A673 (cell line): ENCODE measurements at regions not wholly inside any gene's neighbourhood (a gene's known extent, or its start where the extent isn't known, plus 50 kb on each side); places are given as distances from the start of the nearest gene placed in this dataset.

Experiments
- BruUV-seq: library from RNA; stranded (reverse); fragments of 400-500 nt; replicated peaks from 2 replicates; lab custom pipeline; 2021; lab: Mats Ljungman, UMichigan
- CTCF ChIA-PET: fragments of 300-600 bp; sonication (Branson Sonifier 250); formaldehyde crosslinking; loops from one replicate; lab custom pipeline; 2022; ENCODE audit warnings: antibody characterized with exemption; lab: Charles Lee
- POLR2A ChIA-PET: fragments of 300-600 bp; sonication (Branson Sonifier 250); formaldehyde crosslinking; loops from one replicate; lab custom pipeline; 2022; ENCODE audit warnings: antibody characterized with exemption; ENCODE audit not compliant: low non-redundant PET; lab: Charles Lee
- DNase-seq: peaks from one replicate; pipeline ENCODE4 v3.0.0-alpha.2; 2015; ENCODE audit warnings: low spot score
- H3K27ac ChIP-seq: fragments of 200-600 bp; sonication (generic); 2 replicates; pipeline ENCODE4 v1.5.1; 2016; ENCODE audit warnings: mixed run types, low read depth, mild to moderate bottlenecking, mixed read lengths, antibody characterized with exemption, low read length; ENCODE audit not compliant: poor library complexity, severe bottlenecking
- H3K27me3 ChIP-seq: fragments of 200-600 bp; sonication (generic); replicated peaks from 2 replicates; pipeline ENCODE4 v1.6.1; 2017; ENCODE audit warnings: mixed run types, low read depth, mild to moderate bottlenecking, mixed read lengths, antibody characterized with exemption, low read length; ENCODE audit not compliant: insufficient read depth, poor library complexity
- H3K36me3 ChIP-seq: fragments of 200-600 bp; sonication (generic); 2 replicates; pipeline ENCODE4 v1.6.1; 2016; ENCODE audit warnings: mixed run types, mild to moderate bottlenecking, mixed read lengths, antibody characterized with exemption, low read length; ENCODE audit not compliant: insufficient read depth, poor library complexity, severe bottlenecking
- H3K4me1 ChIP-seq: fragments of 200-600 bp; sonication (generic); 2 replicates; pipeline ENCODE4 v1.6.1; 2017; ENCODE audit warnings: mixed run types, mild to moderate bottlenecking, mixed read lengths, antibody characterized with exemption, low read length; ENCODE audit not compliant: insufficient read depth, poor library complexity, severe bottlenecking
- H3K4me3 ChIP-seq: fragments of 200-600 bp; sonication (generic); 2 replicates; pipeline ENCODE4 v1.5.1; 2016; ENCODE audit warnings: low read depth, mixed run types, mild to moderate bottlenecking, mixed read lengths, low read length; ENCODE audit not compliant: poor library complexity, severe bottlenecking
- H3K9me3 ChIP-seq: fragments of 200-600 bp; sonication (generic); 2 replicates; pipeline ENCODE4 v1.6.1; 2016; ENCODE audit warnings: mixed run types, low read depth, mild to moderate bottlenecking, mixed read lengths, antibody characterized with exemption, low read length; ENCODE audit not compliant: poor library complexity, severe bottlenecking
- CTCF ChIP-seq: fragments of 300-800, 200-600 bp; sonication (generic); conservative IDR thresholded peaks from 2 replicates; pipeline ENCODE4 v1.5.1; 2017; ENCODE audit warnings: low read depth, mild to moderate bottlenecking, antibody characterized with exemption, low read length, moderate library complexity, mixed read lengths
- EZH2 ChIP-seq: fragments of 200-600 bp; sonication (generic); IDR thresholded peaks from 2 replicates; pipeline ENCODE4 v1.6.1; 2017; ENCODE audit warnings: borderline replicate concordance, low read depth, mild to moderate bottlenecking, mixed read lengths, antibody characterized with exemption, low read length; ENCODE audit not compliant: poor library complexity, severe bottlenecking
- intact Hi-C: fragments of 100-400 bp; cut with micrococcal nuclease; formaldehyde crosslinking; loops from one replicate; pipeline ENCODE4 v1.10.0; 2022; ENCODE audit not compliant: unreplicated experiment

- DNase-seq, result no peak
- intact Hi-C loops, result no loop called here
- Histone ChIP-seq H3K9me3 (peaks cover under 1% of the 10 kb centered on the region), H3K27me3 (no peaks in the 10 kb centered on the region), H3K4me1 (no peaks in the 10 kb centered on the region), H3K27ac (no peak overlapping the region), H3K4me3 (no peak overlapping the region), H3K36me3 (no peaks in the 10 kb centered on the region)
- TF ChIP-seq EZH2 (no peak), CTCF (no peak)
- POLR2A ChIA-PET, result no interaction called here
- CTCF ChIA-PET, result no interaction called here
- no TSS peak for BruUV-seq
These were observed 406.0 kb upstream of the KLF4 start for GRCh38 chr9:107895501-107896001.

- intact Hi-C loops, result no loop called here
- ChIA-PET CTCF (no interaction called here), POLR2A (no interaction called here)
- no peaks in the 10 kb centered on the region for H3K4me1 ChIP-seq
- no peaks in the 10 kb centered on the region for H3K27me3 ChIP-seq
- H3K4me3 ChIP-seq, result no peak overlapping the region
- TF ChIP-seq CTCF (no peak), EZH2 (no peak)
- H3K27ac ChIP-seq, result no peak overlapping the region
- no peaks in the 10 kb centered on the region for H3K9me3 ChIP-seq
- DNase-seq, result no peak
- H3K36me3 ChIP-seq, result no peaks in the 10 kb centered on the region
- BruUV-seq, result no TSS peak
These were observed 405.1 kb upstream of the KLF4 start for GRCh38 chr9:107894572-107895261.

GRCh38 chr9:107890921-107891465 is 401.4 kb upstream of the KLF4 start:
- intact Hi-C loops, result no loop called here
- POLR2A ChIA-PET, result no interaction called here

More at GRCh38 chr9:107890921-107891465, 401.4 kb upstream of the KLF4 start:
- no peak for TF ChIP-seq CTCF
- TF ChIP-seq EZH2, result no peak
- Histone ChIP-seq H3K27ac (no peak overlapping the region), H3K9me3 (peaks cover 9% of the 10 kb centered on the region), H3K27me3 (no peaks in the 10 kb centered on the region), H3K4me3 (no peak overlapping the region), H3K4me1 (no peaks in the 10 kb centered on the region), H3K36me3 (no peaks in the 10 kb centered on the region)
- CTCF ChIA-PET, result no interaction called here
- BruUV-seq, result no TSS peak
- DNase-seq, result no peak
